Amniotic stem cell (primary cell): ENCODE measurements at regions not wholly inside any gene's neighbourhood (a gene's known extent, or its start where the extent isn't known, plus 50 kb on each side); places are given as distances from the start of the nearest gene placed in this dataset.
"Not testable (repeated sequence)": the region's sequence is repeated elsewhere in the genome, so short reads cannot be mapped to it uniquely, and the experiment has no call there.

Source experiments
- DNase-seq: peaks from one replicate; lab custom pipeline; 2025; lab: John Stamatoyannopoulos, UW

DNA sequence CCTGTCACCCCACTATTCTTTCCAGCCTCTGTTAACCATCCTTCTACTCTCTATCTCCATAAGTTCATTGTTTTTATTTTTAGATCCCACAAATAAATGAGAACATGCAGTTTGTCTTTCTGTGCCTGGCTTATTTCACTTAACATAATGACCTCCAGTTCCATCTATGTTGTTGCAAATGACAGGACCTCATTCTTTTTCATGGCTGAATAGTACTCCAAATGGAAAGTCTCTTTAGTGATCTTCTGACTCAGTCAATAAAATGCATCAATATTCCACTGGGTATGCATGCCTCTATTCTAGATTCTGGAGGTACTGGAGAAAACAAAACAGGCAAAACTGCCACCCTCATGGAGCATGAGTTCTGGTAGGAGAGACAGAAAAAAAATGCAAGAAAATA, 459.0 kb downstream of the XYLT1 start:
- no peak for DNase-seq

- no peak for DNase-seq
Observed at GRCh38 chr16:17013038-17013437, 457.7 kb downstream of the XYLT1 start.

- DNase-seq: no peak
Observed at GRCh38 chr16:17014484-17015121, 456.2 kb downstream of the XYLT1 start.

GRCh38 chr16:17015702-17016101, 455.1 kb downstream of the XYLT1 start:
- DNase-seq: no peak

DNA sequence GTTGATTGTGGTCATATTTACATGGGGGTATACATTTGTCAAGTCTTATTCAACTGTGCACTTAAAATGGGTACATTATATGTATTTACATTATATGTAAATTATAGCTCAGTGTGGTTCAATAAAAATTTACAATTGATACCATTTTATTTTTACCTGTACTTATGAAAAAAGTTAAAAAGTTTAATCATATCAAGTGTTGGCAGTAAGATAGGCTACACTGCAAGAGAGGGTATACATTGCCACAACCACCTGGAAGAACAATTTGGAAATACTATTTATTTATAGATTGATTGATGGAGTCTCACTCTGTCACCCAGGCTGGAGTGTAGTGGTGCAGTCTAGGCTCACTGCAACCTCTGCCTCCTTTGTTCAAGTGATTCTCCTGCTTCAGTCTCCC, 453.3 kb downstream of the XYLT1 start:
- DNase-seq: no peak

DNA sequence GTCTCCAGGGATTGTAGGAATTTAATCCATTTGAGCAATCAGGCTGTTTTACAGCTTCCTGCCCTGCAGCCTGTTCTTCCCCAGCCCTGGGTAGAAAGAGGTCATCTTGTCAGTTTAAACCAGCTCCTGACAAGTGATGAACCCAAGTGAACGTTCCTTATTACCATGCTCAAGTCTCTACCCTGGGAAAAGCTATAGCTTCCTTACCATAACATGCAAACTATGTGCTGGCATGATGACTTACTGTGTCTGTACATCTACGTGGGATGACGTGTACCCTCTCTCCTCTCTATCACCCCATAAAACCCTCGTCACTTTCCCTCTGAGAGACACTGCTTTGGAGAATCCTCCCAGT, 452.2 kb downstream of the XYLT1 start:
- DNase-seq: no peak

GRCh38 chr16:17019366-17019765, 451.4 kb downstream of the XYLT1 start:
- no peak for DNase-seq

GRCh38 chr16:17023606-17024005, 447.2 kb downstream of the XYLT1 start:
- no peak for DNase-seq

DNA sequence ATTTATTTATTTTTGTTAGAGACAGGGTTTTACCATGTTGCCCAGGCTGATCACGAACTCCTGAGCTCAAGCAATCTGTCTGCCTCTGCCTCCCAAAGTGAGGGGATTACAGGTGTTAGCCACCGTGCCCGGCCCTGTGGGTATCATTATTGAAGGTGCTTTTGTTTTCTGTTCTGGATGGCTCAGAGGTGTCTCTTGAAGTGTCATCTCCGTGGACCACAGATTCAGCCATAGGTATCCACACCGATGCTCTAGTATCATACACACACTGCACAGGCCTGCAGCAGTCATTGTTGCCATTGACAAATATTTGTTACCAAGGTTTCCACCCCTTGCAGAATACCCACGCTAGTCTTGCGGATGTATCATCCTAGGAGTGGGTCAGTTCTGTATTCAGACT, 446.2 kb downstream of the XYLT1 start:
- DNase-seq: no peak

DNA sequence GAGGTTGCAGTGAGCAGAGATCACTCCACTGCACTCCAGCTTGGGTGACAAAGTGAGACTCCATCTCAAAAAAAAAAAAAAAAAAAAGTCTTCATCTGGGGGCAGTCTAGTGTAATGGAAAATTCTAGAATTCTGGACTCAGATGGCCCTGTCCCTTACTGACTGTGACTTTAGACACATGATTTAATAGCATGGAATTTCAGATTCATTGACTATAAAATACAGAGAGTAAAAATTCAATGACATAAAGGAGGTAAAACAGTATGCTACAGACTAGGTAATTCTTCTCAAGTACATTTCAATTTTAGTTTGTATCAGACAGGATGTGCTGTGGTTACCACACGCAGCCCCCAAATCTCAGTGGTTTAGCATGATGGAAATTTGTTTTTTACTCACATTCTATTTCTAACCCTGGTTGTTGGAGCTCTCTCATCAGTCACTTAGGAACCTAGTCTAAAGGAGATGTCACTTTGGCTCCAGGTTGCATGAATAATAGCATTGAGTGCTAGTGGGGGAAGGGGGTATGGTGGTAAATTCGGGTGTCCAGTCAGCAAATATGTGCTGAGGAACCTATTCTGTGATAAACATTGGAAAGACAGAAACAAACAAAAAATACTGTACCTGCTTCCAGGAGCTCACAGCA, 444.0 kb downstream of the XYLT1 start:
- no peak for DNase-seq

GRCh38 chr16:17027488-17028129, 443.2 kb downstream of the XYLT1 start:
- DNase-seq: no peak

DNA sequence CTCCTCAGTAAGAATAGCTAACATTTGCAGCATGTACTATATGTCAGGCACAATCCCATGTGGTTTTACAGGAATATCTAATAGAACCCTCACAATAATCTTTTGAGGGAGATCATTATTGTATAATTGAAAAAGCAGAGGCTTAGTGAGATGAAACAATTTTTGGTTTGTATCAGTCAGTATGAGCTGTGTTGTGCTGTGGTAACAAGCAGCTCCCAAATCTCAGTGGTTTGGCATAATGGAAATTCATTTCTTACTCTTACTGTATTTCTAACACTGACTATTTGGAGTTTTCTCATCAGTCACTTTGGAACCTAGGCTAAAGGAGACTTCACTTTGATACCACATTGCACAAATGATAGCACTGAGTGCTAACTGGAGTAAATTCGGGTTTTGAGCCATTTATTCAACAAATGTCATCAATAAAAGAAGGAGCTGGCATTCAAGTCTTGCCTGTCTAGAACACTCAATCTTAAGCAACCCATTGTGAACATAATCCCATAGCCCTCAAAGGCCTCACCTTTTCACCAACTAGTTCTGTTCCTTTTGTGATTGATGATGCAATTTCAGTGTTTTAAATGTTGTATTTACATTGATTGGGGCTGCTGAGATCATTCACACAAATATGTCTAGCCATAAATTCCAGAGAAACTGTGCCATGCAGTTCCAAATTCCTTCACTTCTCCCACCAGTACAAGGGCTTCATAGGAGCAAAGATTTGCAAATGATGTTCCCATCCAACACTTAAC, 441.0 kb downstream of the XYLT1 start:
- DNase-seq: no peak

DNA sequence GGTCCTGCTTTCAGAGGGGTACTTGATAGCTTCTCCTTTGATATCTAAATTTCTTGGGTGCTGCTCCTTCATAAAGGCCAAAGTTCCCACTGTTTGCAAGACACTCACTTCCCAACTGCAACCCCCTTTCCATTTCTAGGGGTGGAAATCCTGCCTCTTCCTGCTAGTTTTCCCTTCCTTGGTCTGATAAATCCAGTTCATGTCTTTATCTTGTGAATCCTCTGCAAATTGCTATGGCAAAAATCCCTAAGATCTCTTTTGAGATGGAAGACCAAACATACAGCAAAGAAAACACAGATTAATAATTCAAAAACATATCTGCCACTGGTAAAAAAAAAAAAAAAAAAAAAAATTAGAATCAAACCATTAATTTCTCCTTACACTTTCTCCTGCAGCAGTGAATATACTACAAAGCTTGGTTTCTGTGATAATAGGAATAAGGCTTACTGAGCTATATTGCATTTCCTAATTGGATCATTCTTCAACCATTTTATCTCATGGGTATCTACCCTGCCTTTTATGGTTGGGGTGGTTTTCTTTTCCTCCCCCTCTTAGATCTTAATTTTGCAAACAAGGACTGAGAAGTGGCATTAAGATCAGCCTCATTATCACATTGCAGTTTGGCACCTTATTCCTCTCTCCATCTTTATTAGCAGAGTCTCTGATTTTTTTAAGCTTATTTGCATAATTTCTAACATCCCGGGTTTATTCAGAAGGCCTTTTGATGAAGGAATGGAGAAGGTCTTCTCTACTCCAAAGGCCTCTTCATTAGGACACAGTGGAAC, 439.1 kb downstream of the XYLT1 start:
- DNase-seq: no peak

GRCh38 chr16:17032332-17032731, 438.4 kb downstream of the XYLT1 start:
- DNase-seq: no peak

DNA sequence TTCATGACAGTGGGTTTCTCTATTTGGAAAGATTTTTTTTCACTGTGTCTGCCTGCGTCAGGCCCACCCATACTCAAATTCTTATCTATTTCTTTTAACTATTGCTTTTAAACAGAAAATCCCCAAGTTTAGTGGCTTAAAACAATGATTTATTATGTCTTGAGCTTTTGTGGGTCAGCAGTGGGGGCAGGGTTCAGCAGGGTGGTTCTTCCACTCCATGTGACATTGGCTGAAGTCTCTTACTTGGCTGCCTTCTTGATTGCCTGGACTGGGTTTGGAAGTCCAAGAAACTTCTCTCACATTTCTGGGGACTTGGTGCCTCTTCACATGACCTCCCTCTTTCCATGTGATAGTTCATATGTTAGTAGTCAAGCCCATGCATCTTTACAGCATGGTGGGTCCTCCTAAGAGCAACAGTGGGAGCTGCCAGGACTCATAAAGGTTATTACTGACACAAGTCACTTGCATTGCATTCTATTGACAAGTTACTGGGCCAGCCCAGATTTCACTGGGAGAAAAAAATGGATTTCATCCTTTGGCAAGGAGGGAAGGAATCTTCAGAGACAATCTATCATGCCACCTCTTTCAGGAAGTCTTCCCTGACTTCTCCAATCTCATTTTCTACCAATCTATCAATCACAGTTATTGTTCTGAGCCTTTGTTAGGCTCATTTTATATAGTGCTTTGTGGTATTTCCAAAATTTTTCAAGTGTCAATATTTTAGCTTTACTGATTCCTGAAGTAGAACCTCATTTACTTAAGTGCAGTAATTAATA, 436.1 kb downstream of the XYLT1 start:
- no peak for DNase-seq

- DNase-seq: no peak
Observed at GRCh38 chr16:17037499-17037898, 433.3 kb downstream of the XYLT1 start.

GRCh38 chr16:17038415-17038814, 432.3 kb downstream of the XYLT1 start:
- no peak for DNase-seq

DNA sequence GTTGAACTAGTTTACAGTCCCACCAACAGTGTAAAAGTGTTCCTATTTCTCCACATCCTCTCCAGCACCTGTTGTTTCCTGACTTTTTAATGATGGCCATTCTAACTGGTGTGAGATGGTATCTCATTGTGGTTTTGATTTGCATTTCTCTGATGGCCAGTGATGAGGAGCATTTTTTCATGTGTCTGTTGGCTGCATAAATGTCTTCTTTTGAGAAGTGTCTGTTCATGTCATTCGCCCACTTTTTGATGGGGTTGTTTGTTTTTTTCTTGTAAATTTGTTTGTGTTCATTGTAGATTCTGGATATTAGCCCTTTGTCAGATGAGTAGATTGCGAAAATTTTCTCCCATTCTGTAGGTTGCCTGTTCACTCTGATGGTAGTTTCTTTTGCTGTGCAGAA, 421.7 kb downstream of the XYLT1 start:
- DNase-seq: not testable (repeated sequence)

DNA sequence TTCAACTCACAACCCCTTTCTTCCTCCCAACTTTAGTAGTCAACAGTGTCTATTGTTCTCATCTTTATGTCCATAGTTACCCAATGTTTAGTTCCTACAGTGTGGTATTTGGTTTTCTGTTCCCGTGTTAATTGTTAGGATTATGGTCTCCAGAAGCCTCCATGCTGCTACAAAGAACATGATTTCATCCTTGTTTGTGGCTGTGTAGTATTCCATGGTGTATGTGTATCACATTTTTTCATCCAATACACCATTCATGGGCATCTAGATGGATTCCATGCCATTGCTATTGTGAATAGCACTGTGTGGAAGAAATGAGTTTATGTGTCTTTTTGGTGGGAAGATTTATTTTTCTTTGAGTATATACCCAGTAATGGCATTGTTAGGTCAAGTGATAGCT, 420.3 kb downstream of the XYLT1 start:
- no peak for DNase-seq
